ES-I3 (cell line): ENCODE measurements at regions not wholly inside any gene's neighbourhood (a gene's known extent, or its start where the extent isn't known, plus 50 kb on each side); places are given as distances from the start of the nearest gene placed in this dataset.

ENCODE experiments used
- H3K36me3 ChIP-seq: 2 replicates; pipeline ENCODE4 v1.6.1; 2013; ENCODE audit warnings: mild to moderate bottlenecking, low read length, control low read depth, moderate library complexity; ENCODE audit not compliant: insufficient read depth
- H3K4me1 ChIP-seq: 2 replicates; pipeline ENCODE4 v1.6.1; 2013; ENCODE audit warnings: mild to moderate bottlenecking, control low read depth, low read length; ENCODE audit not compliant: insufficient read depth
- H3K9ac ChIP-seq: 2 replicates; pipeline ENCODE4 v1.6.1; 2013; ENCODE audit warnings: low read depth, mild to moderate bottlenecking, low read length, moderate library complexity
- H3K9me3 ChIP-seq: 2 replicates; pipeline ENCODE4 v1.6.1; 2013; ENCODE audit warnings: mild to moderate bottlenecking, low read length, moderate library complexity; ENCODE audit not compliant: control insufficient read depth, insufficient read depth

- Histone ChIP-seq H3K9me3 (no peaks in the 10 kb centered on the region), H3K4me1 (no peaks in the 10 kb centered on the region), H3K36me3 (no peaks in the 10 kb centered on the region), H3K9ac (no peak overlapping the region)
These were observed 307.0 kb upstream of the TLE4 start for GRCh38 chr9:79264511-79265355.

- Histone ChIP-seq H3K4me1 (no peaks in the 10 kb centered on the region), H3K9me3 (no peaks in the 10 kb centered on the region), H3K9ac (no peak overlapping the region), H3K36me3 (no peaks in the 10 kb centered on the region)
These were observed 304.8 kb upstream of the TLE4 start for GRCh38 chr9:79266986-79267385.

- Histone ChIP-seq H3K4me1 (no peaks in the 10 kb centered on the region), H3K9me3 (no peaks in the 10 kb centered on the region)
These were observed 303.0 kb upstream of the TLE4 start for GRCh38 chr9:79268806-79269205.

GRCh38 chr9:79273311-79273710, 298.5 kb upstream of the TLE4 start:
- Histone ChIP-seq H3K4me1 (no peaks in the 10 kb centered on the region), H3K9ac (no peak overlapping the region), H3K9me3 (no peaks in the 10 kb centered on the region), H3K36me3 (no peaks in the 10 kb centered on the region)

More at GRCh38 chr9:79268806-79269205, 303.0 kb upstream of the TLE4 start:
- Histone ChIP-seq H3K9ac (no peak overlapping the region), H3K36me3 (no peaks in the 10 kb centered on the region)

- Histone ChIP-seq H3K9ac (no peak overlapping the region), H3K4me1 (no peaks in the 10 kb centered on the region), H3K9me3 (no peaks in the 10 kb centered on the region), H3K36me3 (no peaks in the 10 kb centered on the region)
These were observed 292.4 kb upstream of the TLE4 start for GRCh38 chr9:79279356-79279755.

GRCh38 chr9:79280691-79281090, 291.1 kb upstream of the TLE4 start:
- Histone ChIP-seq H3K9me3 (no peaks in the 10 kb centered on the region), H3K9ac (no peak overlapping the region), H3K36me3 (no peaks in the 10 kb centered on the region), H3K4me1 (no peaks in the 10 kb centered on the region)

GRCh38 chr9:79284081-79284480, 287.7 kb upstream of the TLE4 start:
- Histone ChIP-seq H3K9ac (no peak overlapping the region), H3K9me3 (no peaks in the 10 kb centered on the region), H3K36me3 (no peaks in the 10 kb centered on the region), H3K4me1 (peaks cover 3% of the 10 kb centered on the region; the same call in 1 of the 2 replicates)

GRCh38 chr9:79286992-79287707, 284.6 kb upstream of the TLE4 start:
- H3K9me3 ChIP-seq: no peaks in the 10 kb centered on the region; the same call in 1 of the 2 replicates
- H3K9ac ChIP-seq: no peak overlapping the region
- no peaks in the 10 kb centered on the region for H3K36me3 ChIP-seq
- peaks cover 3% of the 10 kb centered on the region; the same call in 1 of the 2 replicates for H3K4me1 ChIP-seq

- Histone ChIP-seq H3K9ac (no peak overlapping the region), H3K36me3 (no peaks in the 10 kb centered on the region), H3K4me1 (peaks cover 3% of the 10 kb centered on the region; the same call in 1 of the 2 replicates), H3K9me3 (no peaks in the 10 kb centered on the region; the same call in 1 of the 2 replicates)
These were observed 284.0 kb upstream of the TLE4 start for GRCh38 chr9:79287708-79288290.

GRCh38 chr9:79289856-79290255, 281.9 kb upstream of the TLE4 start:
- Histone ChIP-seq H3K9ac (no peak overlapping the region), H3K9me3 (no peaks in the 10 kb centered on the region; the same call in 1 of the 2 replicates), H3K4me1 (peaks cover 3% of the 10 kb centered on the region; the same call in 1 of the 2 replicates), H3K36me3 (no peaks in the 10 kb centered on the region)

- no peaks in the 10 kb centered on the region for H3K36me3 ChIP-seq
- no peaks in the 10 kb centered on the region for H3K4me1 ChIP-seq
- H3K9me3 ChIP-seq: no peaks in the 10 kb centered on the region; the same call in 1 of the 2 replicates
- H3K9ac ChIP-seq: no peak overlapping the region
These were observed 279.0 kb upstream of the TLE4 start for GRCh38 chr9:79292731-79293280.

- Histone ChIP-seq H3K9ac (no peak overlapping the region), H3K9me3 (no peaks in the 10 kb centered on the region), H3K36me3 (no peaks in the 10 kb centered on the region), H3K4me1 (peaks cover 28% of the 10 kb centered on the region; the same call in 1 of the 2 replicates)
These were observed 271.7 kb upstream of the TLE4 start for GRCh38 chr9:79300068-79300467.

- peaks cover 28% of the 10 kb centered on the region; the same call in 1 of the 2 replicates for H3K4me1 ChIP-seq
- no peaks in the 10 kb centered on the region for H3K36me3 ChIP-seq
- no peak overlapping the region for H3K9ac ChIP-seq
- H3K9me3 ChIP-seq: no peaks in the 10 kb centered on the region
These were observed 270.7 kb upstream of the TLE4 start for GRCh38 chr9:79301085-79301484.
